GM18526 (cell line): ENCODE measurements at regions not wholly inside any gene's neighbourhood (a gene's known extent, or its start where the extent isn't known, plus 50 kb on each side); places are given as distances from the start of the nearest gene placed in this dataset.

Source experiments
- POLR2A ChIP-seq: IDR thresholded peaks from 3 replicates; pipeline ENCODE4 v1.6.1; 2011; ENCODE audit not compliant: insufficient read length; ENCODE audit errors: extremely low read depth

GRCh38 chr3:194080913-194081800 lies 54.8 kb upstream of the HES1 start:
- TF ChIP-seq POLR2A = no peak

DNA sequence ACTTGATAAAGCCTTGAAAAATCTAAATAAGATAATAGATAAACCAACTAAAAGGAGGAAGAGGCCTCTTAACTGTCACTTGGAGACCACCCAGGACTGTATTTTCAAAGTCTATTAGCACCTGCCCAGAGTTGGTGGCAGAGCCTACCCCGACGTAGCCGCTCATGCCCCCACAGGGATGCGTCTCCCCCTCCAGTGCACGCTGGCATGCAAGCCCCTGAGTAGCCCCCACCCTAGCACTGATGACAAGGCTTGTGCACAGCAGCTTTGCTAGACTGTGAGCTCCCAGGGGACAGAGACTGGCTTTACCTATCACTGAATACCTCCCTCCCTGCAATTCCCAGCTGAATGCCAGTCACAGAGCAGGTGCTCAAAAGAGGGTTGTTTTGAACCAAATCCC lies 54.1 kb upstream of the HES1 start:
- no peak for TF ChIP-seq POLR2A

GRCh38 chr3:194082743-194083636 lies 53.0 kb upstream of the HES1 start:
- no peak for TF ChIP-seq POLR2A

DNA sequence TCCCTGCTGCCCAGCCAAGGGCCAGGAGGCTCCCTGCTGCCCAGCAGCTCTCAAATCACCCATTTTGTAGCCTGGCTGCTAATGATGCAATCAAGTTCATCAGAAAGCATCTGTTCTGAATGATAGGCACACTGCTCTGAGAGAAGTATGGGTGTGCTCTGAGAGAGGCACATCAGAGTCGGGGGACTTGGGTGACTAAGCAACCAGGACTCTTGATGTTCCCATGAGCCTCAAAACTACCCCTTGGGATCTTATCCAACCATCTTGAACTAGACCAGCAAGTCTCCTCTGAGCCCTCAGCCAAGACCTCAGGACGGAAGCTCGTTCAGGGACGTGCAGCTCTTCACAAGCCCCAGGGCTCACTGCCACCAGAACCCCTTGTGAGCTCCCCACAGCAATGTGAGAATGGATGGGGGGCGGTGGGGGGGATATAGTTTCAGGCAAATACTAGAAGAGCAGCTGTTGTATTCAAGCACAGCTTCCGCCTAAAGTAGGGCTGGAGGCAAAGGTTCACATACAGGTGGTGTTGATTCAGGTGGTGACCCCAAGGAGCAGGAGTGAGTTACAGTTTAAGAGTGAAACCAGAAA lies 52.2 kb upstream of the HES1 start:
- no peak for TF ChIP-seq POLR2A

GRCh38 chr3:194084284-194084683 lies 51.7 kb upstream of the HES1 start:
- TF ChIP-seq POLR2A = no peak
